A549 (cell line): ENCODE measurements at regions not wholly inside any gene's neighbourhood (a gene's known extent, or its start where the extent isn't known, plus 50 kb on each side); places are given as distances from the start of the nearest gene placed in this dataset.

Experiments used
- ATAC-seq, 2 experiments: fragments of 200-7000 bp in 1 of 2; fragments of >200 bp in 1 of 2; cut with Nextera tagmentation in 1 of 2; cut with Tn5 transposase in 1 of 2; 3 replicates each; pipeline versions ENCODE4 v1.8.0 to v1.9.1; 2018 to 2020; ENCODE audit warnings: mild to moderate bottlenecking in 1 of 2, moderate library complexity in 1 of 2
- CTCF ChIA-PET: fragments of 300-600 bp; sonication (Branson Sonifier 250); formaldehyde crosslinking; extraction: SDS; loops from one replicate; lab custom pipeline; 2021; ENCODE audit warnings: antibody characterized with exemption, inconsistent platforms; lab: Yijun Ruan, JAX
- POLR2A ChIA-PET: fragments of 350-600 bp; formaldehyde crosslinking; extraction: SDS; loops from one replicate; lab custom pipeline; 2021; ENCODE audit warnings: antibody characterized with exemption, inconsistent platforms; lab: Yijun Ruan, JAX
- DNase-seq, 2 experiments: peaks; one replicate each; pipeline versions ENCODE4 v3.0.0 to v3.0.0-alpha.2; 2011 to 2016; ENCODE audit warnings: low read depth in 1 of 2, low spot score in 1 of 2
- FAIRE-seq: peaks from 2 replicates; lab custom pipeline; 2011; peaks lifted over from hg19 to GRCh38; lab: Jason Lieb, UNC
- H3K27ac ChIP-seq, 2 experiments: fragments of >200 bp; sonication (Bioruptor Twin); formaldehyde crosslinking; 3 replicates each; pipeline ENCODE4 v1.5.1; 2016 to 2017
- H3K4me1 ChIP-seq: fragments of >200 bp; sonication (Bioruptor Twin); formaldehyde crosslinking; 3 replicates; pipeline ENCODE4 v1.6.1; 2016
- H3K4me2 ChIP-seq: fragments of >200 bp; sonication (Bioruptor Twin); formaldehyde crosslinking; 3 replicates; pipeline ENCODE4 v1.6.1; 2016
- H3K4me3 ChIP-seq: fragments of >200 bp; sonication (Bioruptor Twin); formaldehyde crosslinking; 3 replicates; pipeline ENCODE4 v1.5.1; 2016
- H3K9me3 ChIP-seq: fragments of >200 bp; sonication (Bioruptor Twin); formaldehyde crosslinking; 3 replicates; pipeline ENCODE4 v1.6.1; 2016
- BHLHE40 ChIP-seq: IDR thresholded peaks from 2 replicates; pipeline ENCODE4 v1.6.1; 2012; ENCODE audit warnings: low read depth, low read length, inconsistent platforms
- CBX2 ChIP-seq: fragments of 200-600 bp; sonication (generic); IDR thresholded peaks from 2 replicates; pipeline ENCODE4 v1.6.1; 2016; ENCODE audit warnings: low read depth, mild to moderate bottlenecking, borderline replicate concordance
- CBX8 ChIP-seq: fragments of 200-600 bp; sonication (generic); IDR thresholded peaks from 2 replicates; pipeline ENCODE4 v1.6.1; 2016
- CEBPB ChIP-seq, 2 experiments: fragments of >200 bp in 1 of 2; sonication (Bioruptor Twin) in 1 of 2; formaldehyde crosslinking in 1 of 2; IDR thresholded peaks; 2 replicates each; pipeline ENCODE4 v1.6.1; 2012 to 2016
- CHD2 ChIP-seq: fragments of 150-350 bp; IDR thresholded peaks from 2 replicates; pipeline ENCODE4 v1.6.1; 2014; ENCODE audit warnings: low read length; ENCODE audit not compliant: partially characterized antibody
- ELK1 ChIP-seq: fragments of 150-350 bp; IDR thresholded peaks from 2 replicates; pipeline ENCODE4 v1.6.1; 2014; ENCODE audit warnings: low read depth, mild to moderate bottlenecking, low read length
- ESRRA ChIP-seq: fragments of 150-350 bp; IDR thresholded peaks from 2 replicates; pipeline ENCODE4 v1.6.1; 2014; ENCODE audit warnings: mild to moderate bottlenecking, low read length, borderline replicate concordance
- FOXS1 ChIP-seq: fragments of 250-450 bp; sonication (Bioruptor Pico); IDR thresholded peaks from 2 replicates; pipeline ENCODE4 v1.5.0; 2020; ENCODE audit warnings: mild to moderate bottlenecking, moderate library complexity
- GATA3 ChIP-seq: IDR thresholded peaks from 2 replicates; pipeline ENCODE4 v1.6.1; 2012; ENCODE audit warnings: borderline replicate concordance
- HDAC2 ChIP-seq: fragments of 200-600 bp; sonication (generic); IDR thresholded peaks from 2 replicates; pipeline ENCODE4 v1.6.1; 2016
- HEYL ChIP-seq: fragments of 250-450 bp; sonication (Bioruptor Pico); IDR thresholded peaks from 2 replicates; pipeline ENCODE4 v1.8.0; 2021; ENCODE audit warnings: mild to moderate bottlenecking, moderate library complexity
- JUNB ChIP-seq: fragments of >200 bp; sonication (Bioruptor Twin); formaldehyde crosslinking; IDR thresholded peaks from 2 replicates; pipeline ENCODE4 v1.6.1; 2016
- KDM1A ChIP-seq: fragments of 200-600 bp; sonication (generic); IDR thresholded peaks from 2 replicates; pipeline ENCODE4 v1.6.1; 2016; ENCODE audit warnings: low read depth, mild to moderate bottlenecking
- MAZ ChIP-seq: fragments of 150-350 bp; IDR thresholded peaks from 2 replicates; pipeline ENCODE4 v1.6.1; 2014; ENCODE audit warnings: antibody characterized with exemption, low read depth, low read length, borderline replicate concordance
- NPAS2 ChIP-seq: fragments of 250-450 bp; sonication (Bioruptor Pico); IDR thresholded peaks from 2 replicates; pipeline ENCODE4 v1.8.0; 2022; ENCODE audit warnings: mild to moderate bottlenecking, moderate library complexity, borderline replicate concordance
- PBX3 ChIP-seq: IDR thresholded peaks from 2 replicates; pipeline ENCODE4 v1.6.1; 2012
- POLR2AphosphoS2 ChIP-seq: conservative IDR thresholded peaks from 2 replicates; pipeline ENCODE4 v1.6.1; 2012; ENCODE audit warnings: low read length, improper control_type of control experiment, inconsistent platforms
- RAD21 ChIP-seq, 2 experiments: fragments of >200 bp in 1 of 2; sonication (Bioruptor Twin) in 1 of 2; formaldehyde crosslinking in 1 of 2; IDR thresholded peaks in 1 of 2; conservative IDR thresholded peaks in 1 of 2; 2 replicates in 1 of 2; 3 replicates in 1 of 2; pipeline ENCODE4 v1.6.1; 2012 to 2018; ENCODE audit warnings: inconsistent platforms in 1 of 2
- RCOR1 ChIP-seq: fragments of 150-350 bp; IDR thresholded peaks from 2 replicates; pipeline ENCODE4 v1.6.1; 2014; ENCODE audit warnings: antibody characterized with exemption, low read length, low read depth
- SREBF2 ChIP-seq: fragments of 450-650 bp; IDR thresholded peaks from 2 replicates; pipeline ENCODE4 v1.6.1; 2014; ENCODE audit warnings: mild to moderate bottlenecking, moderate library complexity
- ZC3H11A ChIP-seq: fragments of 450-650 bp; IDR thresholded peaks from 2 replicates; pipeline ENCODE4 v1.6.1; 2014; ENCODE audit warnings: antibody characterized with exemption, mild to moderate bottlenecking
- ZFP36 ChIP-seq: fragments of 450-650 bp; IDR thresholded peaks from 2 replicates; pipeline ENCODE4 v1.6.1; 2014; ENCODE audit warnings: borderline replicate concordance; ENCODE audit not compliant: partially characterized antibody
- WGBS: methylation state at CpG from one replicate; pipeline ENCODE4 v1.1.6; 2017; ENCODE audit errors: missing lambda C conversion rate; 5-methylcytosine and 5-hydroxymethylcytosine counted together
- TF ChIP-seq, protein P1 (sequence below): IDR thresholded peaks from 2 replicates; pipeline ENCODE4 v1.6.1; 2012
- TF ChIP-seq, protein P2 (sequence below): IDR thresholded peaks from 2 replicates; pipeline ENCODE4 v1.6.1; 2012; ENCODE audit warnings: low read depth, borderline replicate concordance
- TF ChIP-seq, protein P3 (sequence below): fragments of 250-450 bp; sonication (Bioruptor Pico); IDR thresholded peaks from 2 replicates; pipeline ENCODE4 v1.5.0; 2021; ENCODE audit warnings: mild to moderate bottlenecking, moderate library complexity, borderline replicate concordance
- TF ChIP-seq, protein P4 (sequence below): fragments of >200 bp; sonication (Bioruptor Twin); formaldehyde crosslinking; IDR thresholded peaks from 2 replicates; pipeline ENCODE4 v1.6.1; 2016

- ChIA-PET CTCF (interaction anchor here (0.8 to 1.9 kb wide), 6 partner anchors 14 to 879 kb away, joined by 3 to 7 read pairs (median 5); no protein-coding TSS in a partner anchor), POLR2A (interaction anchor here (0.7 to 0.8 kb wide), 5 partner anchors 15 to 1247 kb away, joined by 3 to 5 read pairs (median 3); no protein-coding TSS in a partner anchor)
- Histone ChIP-seq H3K4me3 (peak overlapping the region; percentile 43), H3K27ac (peak overlapping the region in 1 of 2 experiments; percentile 67; a peak in 3 of 6 replicates)
- ATAC-seq (peak; percentile 74 to 84), FAIRE-seq (no peak)
- TF ChIP-seq, protein P1, sequence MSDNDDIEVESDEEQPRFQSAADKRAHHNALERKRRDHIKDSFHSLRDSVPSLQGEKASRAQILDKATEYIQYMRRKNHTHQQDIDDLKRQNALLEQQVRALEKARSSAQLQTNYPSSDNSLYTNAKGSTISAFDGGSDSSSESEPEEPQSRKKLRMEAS: peak; percentile 50; the same call in 1 of the 2 replicates
- no peak for TF ChIP-seq BHLHE40
- TF ChIP-seq, protein P2, sequence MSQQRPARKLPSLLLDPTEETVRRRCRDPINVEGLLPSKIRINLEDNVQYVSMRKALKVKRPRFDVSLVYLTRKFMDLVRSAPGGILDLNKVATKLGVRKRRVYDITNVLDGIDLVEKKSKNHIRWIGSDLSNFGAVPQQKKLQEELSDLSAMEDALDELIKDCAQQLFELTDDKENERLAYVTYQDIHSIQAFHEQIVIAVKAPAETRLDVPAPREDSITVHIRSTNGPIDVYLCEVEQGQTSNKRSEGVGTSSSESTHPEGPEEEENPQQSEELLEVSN: 0 out of 2 replicates have a peak, but pooled peaks have one; percentile 41
- no peak for TF ChIP-seq CHD2
- TF ChIP-seq KDM1A: no peak
- TF ChIP-seq, all 56 proteins: peak for 2
- Histone ChIP-seq H3K4me2 (peak overlapping the region; percentile 81), H3K4me1 (no peaks in the 10 kb centered on the region; the same call in 2 of the 3 replicates), H3K9me3 (no peaks in the 10 kb centered on the region)
- WGBS: 37% methylated on average over 30 of the region's 41 CpGs
- peak in 1 of 2 experiments; percentile 53 for DNase-seq
These were observed 222.6 kb downstream of the MEF2C start for GRCh38 chr5:88660264-88660946.

DNA sequence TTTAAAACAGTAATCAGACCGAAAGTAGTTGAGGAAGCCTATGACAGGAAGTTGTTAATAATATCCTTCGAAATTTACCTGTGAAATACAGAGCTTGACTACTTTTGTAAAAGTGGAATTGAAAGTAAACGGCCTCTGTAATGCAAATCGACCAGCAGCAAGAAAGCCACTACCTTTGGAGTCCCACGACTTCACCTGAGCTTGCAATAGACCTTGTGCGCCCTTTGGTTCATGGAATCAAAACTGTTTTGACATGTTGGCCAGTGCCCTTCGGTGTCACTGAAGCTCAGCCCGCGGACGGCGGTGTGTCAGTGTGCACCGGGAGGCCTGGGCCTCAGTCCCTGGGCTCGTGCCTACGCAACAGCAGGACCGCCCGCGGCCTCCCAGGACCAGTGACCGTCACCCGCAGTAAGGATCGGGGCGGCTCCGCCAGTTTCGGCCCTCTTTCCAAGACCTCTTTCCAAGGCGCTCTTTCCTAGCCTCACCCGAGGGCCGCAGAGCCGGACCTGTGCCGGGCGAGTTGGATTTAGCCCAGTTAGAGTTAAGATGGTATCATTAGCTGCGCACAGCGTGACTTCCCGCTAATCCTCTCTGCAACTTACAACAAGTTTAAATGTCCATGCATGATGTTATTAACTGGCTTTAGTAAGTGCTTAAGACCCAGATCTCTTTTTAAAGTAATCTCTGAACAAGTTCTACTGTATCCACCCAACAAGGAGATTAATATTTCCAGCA, 223.3 kb downstream of the MEF2C start:
- FAIRE-seq (no peak), ATAC-seq (no peak), DNase-seq (no peak)
- POLR2A ChIA-PET: interaction anchor here (0.7 kb wide), 3 partner anchors 16 to 518 kb away, joined by 3 to 5 read pairs (median 4); no protein-coding TSS in a partner anchor
- no peak overlapping the region for H3K4me3 ChIP-seq
- WGBS: 91% methylated on average over 32 of the region's 32 CpGs
- no peak overlapping the region for H3K27ac ChIP-seq
- TF ChIP-seq ESRRA (no peak), JUNB (no peak), KDM1A (no peak), POLR2AphosphoS2 (no peak), CBX8 (no peak), HDAC2 (no peak), SREBF2 (no peak), ELK1 (no peak), RAD21 (conservative IDR thresholded peaks at IDR 0.05 in 1 of 2, IDR thresholded peaks at IDR 0.05 in 1 of 2) (no peak)
- TF ChIP-seq, protein P3, sequence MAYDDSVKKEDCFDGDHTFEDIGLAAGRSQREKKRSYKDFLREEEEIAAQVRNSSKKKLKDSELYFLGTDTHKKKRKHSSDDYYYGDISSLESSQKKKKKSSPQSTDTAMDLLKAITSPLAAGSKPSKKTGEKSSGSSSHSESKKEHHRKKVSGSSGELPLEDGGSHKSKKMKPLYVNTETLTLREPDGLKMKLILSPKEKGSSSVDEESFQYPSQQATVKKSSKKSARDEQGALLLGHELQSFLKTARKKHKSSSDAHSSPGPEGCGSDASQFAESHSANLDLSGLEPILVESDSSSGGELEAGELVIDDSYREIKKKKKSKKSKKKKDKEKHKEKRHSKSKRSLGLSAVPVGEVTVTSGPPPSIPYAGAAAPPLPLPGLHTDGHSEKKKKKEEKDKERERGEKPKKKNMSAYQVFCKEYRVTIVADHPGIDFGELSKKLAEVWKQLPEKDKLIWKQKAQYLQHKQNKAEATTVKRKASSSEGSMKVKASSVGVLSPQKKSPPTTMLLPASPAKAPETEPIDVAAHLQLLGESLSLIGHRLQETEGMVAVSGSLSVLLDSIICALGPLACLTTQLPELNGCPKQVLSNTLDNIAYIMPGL (CRISPR knock-in tag): no peak
- TF ChIP-seq, protein P4, sequence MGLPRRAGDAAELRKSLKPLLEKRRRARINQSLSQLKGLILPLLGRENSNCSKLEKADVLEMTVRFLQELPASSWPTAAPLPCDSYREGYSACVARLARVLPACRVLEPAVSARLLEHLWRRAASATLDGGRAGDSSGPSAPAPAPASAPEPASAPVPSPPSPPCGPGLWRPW: no peak
- no peaks in the 10 kb centered on the region for H3K9me3 ChIP-seq
- no peaks in the 10 kb centered on the region; the same call in 2 of the 3 replicates for H3K4me1 ChIP-seq
- CTCF ChIA-PET: interaction anchor here (1.3 to 1.9 kb wide), 5 partner anchors 15 to 878 kb away, joined by 4 to 7 read pairs (median 5); no protein-coding TSS in a partner anchor
- H3K4me2 ChIP-seq: no peak overlapping the region; the same call in 2 of the 3 replicates

- POLR2A ChIA-PET: no interaction called here
- H3K4me3 ChIP-seq: no peak overlapping the region
- WGBS: 74% methylated on average over 4 of the region's 4 CpGs
- no peak overlapping the region for H3K27ac ChIP-seq
- DNase-seq (no peak), FAIRE-seq (no peak), ATAC-seq (no peak)
- H3K4me2 ChIP-seq: no peak overlapping the region
- no peaks in the 10 kb centered on the region; the same call in 2 of the 3 replicates for H3K4me1 ChIP-seq
- no peaks in the 10 kb centered on the region for H3K9me3 ChIP-seq
- CTCF ChIA-PET: interaction anchor here (1.4 to 2.2 kb wide), 2 partner anchors 21 to 32 kb away, joined by 4 to 7 read pairs; no protein-coding TSS in a partner anchor
- no peak for TF ChIP-seq CBX2
- no peak for TF ChIP-seq RCOR1
- no peak for TF ChIP-seq MAZ
- TF ChIP-seq KDM1A: no peak
- no peak for TF ChIP-seq ZC3H11A
- no peak for TF ChIP-seq SREBF2
- TF ChIP-seq PBX3: no peak
- no peak for TF ChIP-seq ZFP36
- TF ChIP-seq FOXS1: no peak
- TF ChIP-seq, protein P1: no peak
- TF ChIP-seq GATA3: no peak
- TF ChIP-seq HEYL: no peak
- TF ChIP-seq CEBPB (IDR thresholded peaks at IDR 0.05): no peak
- TF ChIP-seq NPAS2: no peak
These were observed 224.1 kb downstream of the MEF2C start for GRCh38 chr5:88658886-88659285.
